D341Med (cell line): ENCODE measurements at regions not wholly inside any gene's neighbourhood (a gene's known extent, or its start where the extent isn't known, plus 50 kb on each side); places are given as distances from the start of the nearest gene placed in this dataset.

Source experiments
- DNase-seq: peaks from one replicate; pipeline ENCODE4 v3.0.0; 2012; ENCODE audit warnings: low spot score

DNA sequence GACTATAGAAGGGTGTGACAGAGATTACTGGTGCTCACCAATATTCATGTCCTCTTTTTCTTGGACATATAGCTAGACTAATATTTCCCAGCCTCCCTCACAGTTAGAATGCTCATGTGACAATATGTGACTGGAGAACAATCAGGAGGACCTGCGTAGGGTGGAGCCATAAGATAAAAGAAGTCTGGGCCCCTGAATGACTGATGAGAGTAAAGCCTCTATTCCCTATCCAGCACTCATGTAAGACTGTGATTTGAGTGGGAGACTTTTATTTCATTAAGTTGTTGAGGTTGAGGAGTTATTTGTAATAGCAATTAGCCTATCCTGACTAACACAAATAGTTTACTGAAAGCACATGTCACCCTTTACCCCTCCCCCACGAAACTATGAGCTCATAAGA is 1247.1 kb upstream of the TENM4 start:
- no peak for DNase-seq

GRCh38 chr11:80686889-80687288 is 1246.1 kb upstream of the TENM4 start:
- DNase-seq = no peak

DNA sequence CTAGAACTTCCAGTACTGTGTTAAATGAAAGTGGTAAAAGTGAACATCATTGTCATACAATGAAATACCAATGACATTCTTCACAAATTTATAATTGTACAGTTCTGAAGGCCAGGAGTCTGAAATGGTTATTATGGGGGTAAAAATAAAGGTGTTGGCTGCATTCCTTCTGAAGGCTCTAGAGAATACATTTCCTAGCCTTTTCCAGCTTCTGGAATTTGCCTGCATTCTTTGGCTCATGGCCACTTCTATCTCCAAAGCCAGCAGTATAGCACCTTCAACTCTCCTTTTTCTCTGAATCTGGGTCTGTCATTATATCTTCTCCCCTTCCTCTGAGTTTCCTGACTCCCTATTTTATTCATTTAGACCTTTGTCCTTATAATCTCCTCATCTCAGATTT is 1232.7 kb upstream of the TENM4 start:
- no peak for DNase-seq

GRCh38 chr11:80669620-80670019 is 1228.8 kb upstream of the TENM4 start:
- no peak for DNase-seq

DNA sequence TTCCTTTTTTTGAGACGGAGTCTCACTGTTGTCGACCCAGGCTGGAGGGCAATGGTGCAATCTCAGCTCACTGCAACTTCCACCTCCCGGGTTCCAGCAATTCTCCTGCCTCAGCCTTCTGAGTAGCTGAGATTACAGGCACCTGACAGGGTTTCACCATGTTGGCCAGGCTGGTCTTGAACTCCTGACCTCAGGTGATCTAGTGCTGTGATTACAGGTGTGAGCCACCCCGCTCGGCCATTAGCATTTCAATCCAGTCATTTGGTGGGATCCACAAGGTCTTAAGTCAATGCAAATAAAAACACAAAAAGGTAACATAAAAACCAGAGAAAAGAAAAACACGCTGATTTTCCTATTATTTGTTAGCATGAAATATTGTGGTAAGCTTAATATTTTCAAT is 1227.2 kb upstream of the TENM4 start:
- DNase-seq = no peak

- no peak for DNase-seq
Measured at GRCh38 chr11:80655834-80656233, 1215.0 kb upstream of the TENM4 start.

DNA sequence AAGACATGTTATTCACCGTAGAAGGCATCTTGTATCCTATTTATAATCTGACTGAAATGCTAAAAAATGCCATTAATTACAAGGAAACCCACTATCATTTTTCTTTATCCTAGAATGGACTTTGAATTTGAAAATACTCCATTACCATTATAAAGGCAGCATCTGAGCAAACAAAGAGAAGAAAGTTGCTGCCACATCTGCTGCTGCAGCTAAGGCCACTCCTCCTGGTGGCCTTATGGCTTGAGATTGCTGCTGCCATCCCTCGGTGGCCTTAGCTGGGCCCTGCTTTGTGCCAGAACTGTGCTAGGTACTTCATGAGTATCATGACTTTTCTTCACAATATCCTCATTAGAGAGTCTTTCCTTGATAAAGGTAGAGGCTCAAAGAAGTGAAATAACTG is 1210.1 kb upstream of the TENM4 start:
- no peak for DNase-seq

DNA sequence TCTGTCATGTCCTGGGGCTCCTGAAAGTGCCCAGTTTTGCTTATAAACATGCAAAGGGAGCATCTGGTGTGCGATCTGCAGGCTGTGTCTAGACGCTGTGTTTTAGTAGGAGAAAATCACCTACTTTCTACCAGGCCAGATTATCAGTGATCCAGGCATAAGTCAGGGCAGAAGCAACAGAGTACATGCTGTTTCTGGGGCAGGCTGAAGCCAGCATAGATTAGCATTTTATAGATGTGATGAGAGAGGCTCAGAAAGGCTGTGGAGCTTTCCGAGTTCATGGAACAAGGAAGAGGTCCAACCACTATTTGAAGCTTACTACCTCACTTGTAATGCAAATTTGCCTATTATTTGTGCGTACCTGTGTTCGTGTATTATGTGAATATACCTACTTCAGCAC is 1208.4 kb upstream of the TENM4 start:
- DNase-seq = no peak

DNA sequence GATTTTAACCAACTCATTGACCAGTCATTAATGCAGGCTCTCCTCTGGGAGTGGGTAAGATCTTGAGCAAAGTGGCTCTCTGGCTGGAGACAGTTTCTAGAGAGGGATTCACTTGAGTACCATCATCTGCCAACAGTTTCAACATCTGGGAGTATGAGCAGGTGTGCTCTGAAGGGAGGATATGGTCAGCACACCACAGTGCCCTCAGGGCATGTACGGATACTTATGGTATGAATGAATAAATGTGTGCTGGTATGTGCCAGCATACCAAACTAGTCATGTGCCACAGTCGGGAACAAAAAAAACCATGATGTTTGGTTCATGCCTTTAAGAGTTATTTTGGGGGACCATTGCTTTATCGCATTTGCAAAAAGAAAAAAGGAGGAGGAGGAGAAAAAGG is 1197.5 kb upstream of the TENM4 start:
- DNase-seq = no peak

DNA sequence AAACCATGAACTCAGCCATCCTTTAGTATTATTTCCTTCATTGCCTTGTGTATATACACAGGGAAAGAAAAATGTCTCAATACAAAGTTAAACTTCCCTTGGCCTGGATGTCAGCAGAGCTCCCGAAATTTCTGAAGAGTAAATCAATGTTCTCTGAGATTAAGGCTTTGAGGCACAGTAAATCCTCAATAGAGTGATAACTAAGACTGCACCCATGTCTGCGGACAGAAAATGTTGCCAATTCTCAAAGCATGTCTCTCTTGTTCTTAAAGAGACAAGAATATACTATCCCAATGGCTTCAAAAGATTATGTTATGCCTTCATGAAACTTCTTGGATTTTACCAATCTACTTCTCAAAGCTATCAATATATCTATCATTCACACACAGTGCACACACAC is 1196.7 kb upstream of the TENM4 start:
- no peak for DNase-seq

- no peak for DNase-seq
Measured at GRCh38 chr11:80636999-80637398, 1196.2 kb upstream of the TENM4 start.

- no peak for DNase-seq
Measured at GRCh38 chr11:80635178-80635577, 1194.3 kb upstream of the TENM4 start.

- DNase-seq = no peak
Measured at GRCh38 chr11:80632691-80633090, 1191.9 kb upstream of the TENM4 start.

GRCh38 chr11:80632156-80632555 is 1191.3 kb upstream of the TENM4 start:
- DNase-seq = no peak

GRCh38 chr11:80629466-80629865 is 1188.6 kb upstream of the TENM4 start:
- DNase-seq = no peak

DNA sequence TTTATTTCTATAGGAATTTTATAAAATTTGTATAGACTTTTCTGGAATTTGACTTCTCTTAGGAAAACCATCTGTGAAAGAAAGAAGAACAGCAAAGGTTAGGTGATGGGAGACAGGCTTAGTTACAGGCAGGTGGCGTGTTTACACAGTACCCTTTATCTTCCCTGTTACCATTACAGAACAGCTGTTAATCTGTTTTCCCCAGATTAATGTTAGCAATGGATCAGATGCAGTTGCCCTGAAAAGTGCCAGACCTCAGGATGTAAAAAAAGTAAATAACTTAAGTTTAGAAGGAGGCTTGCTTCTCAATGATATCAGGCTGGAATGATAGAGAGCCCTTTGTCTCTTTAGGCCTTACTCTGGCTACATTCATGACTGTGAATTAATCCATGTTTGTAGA is 1186.5 kb upstream of the TENM4 start:
- no peak for DNase-seq

DNA sequence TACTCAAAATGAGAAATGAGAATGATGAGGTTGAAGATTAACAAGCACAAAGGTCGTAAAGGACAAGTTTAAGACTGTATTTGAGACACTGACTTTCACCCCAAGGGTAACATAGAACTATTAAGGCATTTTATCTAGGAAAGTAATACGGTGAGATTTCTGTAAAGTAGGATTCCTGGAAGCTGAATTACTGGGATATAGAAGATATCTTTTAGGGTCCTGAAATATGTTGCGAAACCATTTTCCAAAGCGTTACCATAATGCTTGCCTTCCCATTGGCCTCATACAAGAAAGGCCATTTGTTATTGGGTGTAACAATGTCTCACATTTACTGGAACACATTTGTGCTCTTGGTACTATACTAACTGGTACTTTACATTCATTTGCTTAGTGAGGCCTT is 1185.9 kb upstream of the TENM4 start:
- DNase-seq = no peak

DNA sequence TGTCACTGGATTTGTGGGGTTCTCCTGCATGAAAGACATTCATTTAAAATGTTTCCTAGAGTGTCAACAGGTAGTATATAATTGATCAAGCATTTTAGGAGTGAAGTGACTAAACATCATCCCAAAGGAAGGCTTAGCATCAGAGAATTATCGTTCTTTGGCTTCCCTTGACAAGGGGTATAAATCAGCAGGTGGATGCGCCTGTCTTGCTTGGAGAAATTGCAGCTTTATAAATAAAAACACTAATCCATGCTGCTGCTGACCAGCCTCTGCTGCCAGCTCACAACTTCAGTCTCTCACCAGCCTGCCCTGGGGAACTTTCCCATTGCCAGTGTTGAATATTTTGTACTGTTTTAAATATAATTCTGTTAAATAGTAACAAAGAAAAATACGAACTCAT is 1184.7 kb upstream of the TENM4 start:
- DNase-seq = no peak

DNA sequence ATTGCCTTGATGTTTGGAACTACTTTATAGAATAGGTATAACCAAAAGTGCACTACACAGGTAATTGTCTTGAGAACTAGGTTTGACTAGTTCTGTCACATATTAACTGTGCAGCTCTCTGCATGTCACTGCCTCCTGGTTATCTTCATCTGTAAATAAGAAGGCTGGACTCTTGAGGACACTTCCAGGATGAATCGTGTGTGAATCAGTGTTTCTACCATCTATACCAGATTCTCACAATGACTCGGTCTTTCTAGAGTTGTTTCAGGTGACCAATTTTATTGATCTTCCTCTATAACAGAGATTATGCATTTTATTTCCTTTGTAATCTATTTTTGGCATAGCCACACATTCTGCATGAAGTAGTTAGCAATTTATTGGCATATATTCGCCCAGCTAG is 1181.0 kb upstream of the TENM4 start:
- no peak for DNase-seq

GRCh38 chr11:80620867-80621266 is 1180.0 kb upstream of the TENM4 start:
- no peak for DNase-seq

GRCh38 chr11:80617156-80617555 is 1176.3 kb upstream of the TENM4 start:
- DNase-seq = no peak

GRCh38 chr11:80616070-80616800 is 1175.4 kb upstream of the TENM4 start:
- no peak for DNase-seq

DNA sequence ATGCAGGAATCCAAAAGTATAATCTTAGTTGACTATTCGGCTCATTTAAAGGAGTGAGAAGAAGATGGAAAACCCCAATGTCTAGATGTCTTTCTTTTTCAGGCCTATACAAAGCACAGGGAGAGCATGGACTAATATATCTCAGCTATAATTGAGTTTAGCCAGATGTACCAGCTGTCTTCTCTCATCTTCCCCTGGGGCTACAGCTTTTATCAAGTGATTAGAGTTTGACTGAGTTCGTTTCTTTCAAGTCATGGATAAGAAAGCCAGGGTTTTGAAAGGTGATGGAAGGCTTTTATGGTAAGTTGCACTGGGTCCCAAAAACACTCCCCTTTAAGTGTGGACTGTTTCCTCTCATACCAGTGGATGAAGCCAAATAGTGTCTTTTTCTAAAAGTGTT is 1172.8 kb upstream of the TENM4 start:
- DNase-seq = no peak

DNA sequence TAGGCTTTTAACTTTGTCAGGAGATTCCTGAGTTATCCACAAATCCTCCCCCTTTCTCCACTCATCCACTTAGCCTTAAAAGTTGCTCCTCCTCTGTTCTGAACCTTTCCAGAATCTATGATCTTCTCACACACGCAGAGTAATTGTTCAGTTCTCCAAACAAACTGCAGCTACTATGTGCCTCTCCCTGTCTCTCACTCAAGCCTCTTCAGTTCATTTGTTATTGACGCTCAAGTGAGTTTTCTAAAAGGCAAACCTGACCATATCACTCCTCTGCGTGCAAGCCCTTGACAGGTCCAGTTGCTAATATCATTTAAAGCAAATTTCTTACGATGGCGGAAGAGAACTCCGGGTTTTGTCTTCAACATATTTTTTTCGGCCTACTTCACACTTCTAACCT is 1169.7 kb upstream of the TENM4 start:
- DNase-seq = no peak

DNA sequence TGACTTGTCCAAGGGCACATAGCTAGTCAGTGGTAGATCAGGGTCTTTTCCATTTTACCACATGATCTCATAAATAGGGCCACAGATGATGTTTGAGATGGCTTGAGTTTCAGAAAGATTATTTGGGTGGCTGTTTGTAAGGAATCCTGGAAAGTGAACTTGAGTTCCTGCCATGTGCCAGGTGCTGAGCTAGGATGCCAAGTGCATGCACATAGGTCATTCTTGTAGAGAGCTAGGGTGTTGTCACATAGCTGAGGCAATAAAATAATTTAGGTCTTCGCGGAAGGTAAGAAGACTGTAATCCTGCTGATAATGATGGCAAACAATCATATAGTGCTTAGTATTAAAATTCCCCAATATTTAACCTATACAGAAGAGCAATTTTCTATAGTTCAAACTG is 1162.6 kb upstream of the TENM4 start:
- DNase-seq = no peak
